HCT116 (cell line): ENCODE measurements at regions not wholly inside any gene's neighbourhood (a gene's known extent, or its start where the extent isn't known, plus 50 kb on each side); places are given as distances from the start of the nearest gene placed in this dataset.

Source experiments
- ATAC-seq: fragments of 200-7000 bp; cut with Tn5 transposase; 2 replicates; pipeline ENCODE4 v1.9.1; 2020; ENCODE audit warnings: mild to moderate bottlenecking, moderate library complexity
- BruUV-seq: library from RNA; stranded (reverse); fragments of 400-500 nt; replicated peaks from 2 replicates; lab custom pipeline; 2021; lab: Mats Ljungman, UMichigan
- CTCF ChIA-PET: fragments of 300-600 bp; sonication (Branson Sonifier 250); formaldehyde crosslinking; loops from one replicate; lab custom pipeline; 2021; ENCODE audit warnings: antibody characterized with exemption; lab: Charles Lee
- POLR2A ChIA-PET: fragments of 300-600, 350-600 bp; sonication (Branson Sonifier 250); formaldehyde crosslinking; loops from one replicate; lab custom pipeline; 2021; ENCODE audit warnings: antibody characterized with exemption; lab: Charles Lee
- RAD21 ChIA-PET, 2 experiments: fragments of 300-600 bp; sonication (Branson Sonifier 250); formaldehyde crosslinking; loops; one replicate each; lab custom pipeline; 2023; ENCODE audit warnings: low total read pairs in 2 of 2; ENCODE audit not compliant: uncharacterized antibody in 2 of 2, unreplicated experiment in 2 of 2, low non-redundant PET in 1 of 2; lab: Charles Lee
- DNase-seq: peaks from one replicate; pipeline ENCODE4 v3.0.0-alpha.2; 2010; ENCODE audit warnings: low read depth, low spot score
- H2AFZ ChIP-seq: fragments of 200-600 bp; shearing (Covaris generic), sonication (generic); 2 replicates; pipeline ENCODE4 v1.6.1; 2017; ENCODE audit warnings: low read depth, mixed run types, mixed read lengths, antibody characterized with exemption, low read length; ENCODE audit not compliant: poor library complexity, severe bottlenecking
- H3K27ac ChIP-seq: 2 replicates; pipeline ENCODE4 v1.5.1; 2012; ENCODE audit warnings: low read depth, low read length
- H3K27me3 ChIP-seq: fragments of 200-600 bp; sonication (generic); 2 replicates; pipeline ENCODE4 v1.6.1; 2016; ENCODE audit warnings: mixed run types, low read length, mixed read lengths; ENCODE audit not compliant: insufficient read depth
- H3K36me3 ChIP-seq, 2 experiments: fragments of 200-500 bp in 1 of 2; fragments of 200-600 bp in 1 of 2; sonication (Bioruptor generic) in 1 of 2; sonication (generic) in 1 of 2; 2 replicates each; pipeline versions ENCODE4 v1.5.1 to v1.6.1; 2014 to 2016; ENCODE audit warnings: low read length in 2 of 2, inconsistent platforms in 1 of 2, mixed read lengths in 1 of 2, mixed run types in 1 of 2; ENCODE audit not compliant: insufficient read depth in 2 of 2, control insufficient read depth in 1 of 2
- H3K4me1 ChIP-seq, 2 experiments: fragments of 200-600 bp in 1 of 2; sonication (generic) in 1 of 2; 2 replicates each; pipeline versions ENCODE4 v1.5.1 to v1.6.1; 2012 to 2017; ENCODE audit warnings: low read length in 2 of 2, inconsistent platforms in 1 of 2, mild to moderate bottlenecking in 1 of 2, mixed read lengths in 1 of 2, mixed run types in 1 of 2, moderate library complexity in 1 of 2; ENCODE audit not compliant: insufficient read depth in 2 of 2, control insufficient read depth in 1 of 2
- H3K4me2 ChIP-seq: fragments of 200-600 bp; sonication (generic); 2 replicates; pipeline ENCODE4 v1.6.1; 2017; ENCODE audit warnings: mixed run types, low read length, mixed read lengths
- H3K4me3 ChIP-seq, 2 experiments: fragments of 200-600 bp in 1 of 2; sonication (generic) in 1 of 2; replicated peaks in 1 of 2; 2 replicates each; pipeline ENCODE4 v1.5.1; 2011 to 2016; ENCODE audit warnings: low read length in 2 of 2, control low read depth in 1 of 2, low read depth in 1 of 2, mild to moderate bottlenecking in 1 of 2, mixed read lengths in 1 of 2, mixed run types in 1 of 2
- H3K79me2 ChIP-seq: fragments of 200-600 bp; sonication (generic); 2 replicates; pipeline ENCODE4 v1.6.1; 2017; ENCODE audit warnings: mild to moderate bottlenecking, mixed run types, low read length, moderate library complexity, mixed read lengths; ENCODE audit not compliant: insufficient read depth
- H3K9ac ChIP-seq: fragments of 200-600 bp; sonication (generic); 2 replicates; pipeline ENCODE4 v1.6.1; 2016; ENCODE audit warnings: low read length, mixed read lengths
- H3K9me2 ChIP-seq: fragments of 200-600 bp; sonication (generic), shearing (Covaris generic); 2 replicates; pipeline ENCODE4 v1.6.1; 2017; ENCODE audit warnings: mixed run types, mild to moderate bottlenecking, moderate library complexity; ENCODE audit not compliant: insufficient read depth
- H3K9me3 ChIP-seq, 2 experiments: fragments of 200-500 bp in 1 of 2; fragments of 200-600 bp in 1 of 2; sonication (Bioruptor generic) in 1 of 2; sonication (generic) in 1 of 2; 2 replicates each; pipeline ENCODE4 v1.6.1; 2014 to 2017; ENCODE audit warnings: low read length in 2 of 2, mixed read lengths in 2 of 2, inconsistent platforms in 1 of 2, low read depth in 1 of 2, mild to moderate bottlenecking in 1 of 2, mixed run types in 1 of 2, moderate library complexity in 1 of 2; ENCODE audit not compliant: control insufficient read depth in 1 of 2, insufficient read depth in 1 of 2
- H4K20me1 ChIP-seq: fragments of 200-600 bp; sonication (generic), shearing (Covaris generic); 2 replicates; pipeline ENCODE4 v1.6.1; 2017; ENCODE audit warnings: mixed run types, mild to moderate bottlenecking, moderate library complexity; ENCODE audit not compliant: insufficient read depth
- ATF3 ChIP-seq: IDR thresholded peaks from 2 replicates; pipeline ENCODE4 v1.6.1; 2012
- CBX3 ChIP-seq: IDR thresholded peaks from 2 replicates; pipeline ENCODE4 v1.6.1; 2012; ENCODE audit warnings: low read depth
- EZH2 ChIP-seq: fragments of 200-600 bp; sonication (generic); IDR thresholded peaks from 2 replicates; pipeline ENCODE4 v1.6.1; 2017; ENCODE audit warnings: antibody characterized with exemption, mixed run types
- EZH2phosphoT487 ChIP-seq: fragments of 200-600 bp; IDR thresholded peaks from 2 replicates; pipeline ENCODE4 v1.6.1; 2018; ENCODE audit warnings: antibody characterized with exemption, borderline replicate concordance
- FOSL1 ChIP-seq: IDR thresholded peaks from 2 replicates; pipeline ENCODE4 v1.6.1; 2012; ENCODE audit warnings: low read depth
- JUND ChIP-seq: IDR thresholded peaks from 2 replicates; pipeline ENCODE4 v1.6.1; 2012
- MAX ChIP-seq: IDR thresholded peaks from 2 replicates; pipeline ENCODE4 v1.6.1; 2012
- POLR2A ChIP-seq: IDR thresholded peaks from 2 replicates; pipeline ENCODE4 v1.7.0; 2011; ENCODE audit warnings: borderline replicate concordance; ENCODE audit not compliant: insufficient read depth, insufficient read length; ENCODE audit errors: extremely low read depth
- REST ChIP-seq: IDR thresholded peaks from 2 replicates; pipeline ENCODE4 v1.6.1; 2012; ENCODE audit warnings: low read depth
- SIN3A ChIP-seq: IDR thresholded peaks from 2 replicates; pipeline ENCODE4 v1.6.1; 2012; ENCODE audit warnings: low read depth
- SP1 ChIP-seq: IDR thresholded peaks from 2 replicates; pipeline ENCODE4 v1.6.1; 2012; ENCODE audit warnings: low read depth
- YY1 ChIP-seq: IDR thresholded peaks from 2 replicates; pipeline ENCODE4 v1.6.1; 2011; ENCODE audit warnings: low read length, low read depth, moderate library complexity, mild to moderate bottlenecking; ENCODE audit not compliant: insufficient replicate concordance; ENCODE audit errors: extremely low read depth
- intact Hi-C: fragments of 100-400 bp; cut with micrococcal nuclease; formaldehyde crosslinking; loops from 2 replicates; pipeline ENCODE4 v1.10.0; 2022

GRCh38 chr1:118429856-118430255 is 244.8 kb upstream of the SPAG17 start:
- POLR2A ChIA-PET = no interaction called here
- H3K79me2 ChIP-seq = no peaks in the 10 kb centered on the region
- H3K4me1 ChIP-seq = no peaks in the 10 kb centered on the region
- H3K27me3 ChIP-seq = no peaks in the 10 kb centered on the region
- RAD21 ChIA-PET = no interaction called here
- no peaks in the 10 kb centered on the region for H3K9me2 ChIP-seq
- no peak for TF ChIP-seq YY1
- TF ChIP-seq FOSL1 = no peak
- no peak for TF ChIP-seq EZH2
- no peak for TF ChIP-seq SIN3A
- no peak for TF ChIP-seq EZH2phosphoT487
- no peak for TF ChIP-seq POLR2A
- TF ChIP-seq CBX3 = no peak
- TF ChIP-seq SP1 = no peak
- TF ChIP-seq JUND = no peak
- TF ChIP-seq ATF3 = no peak
- no peak for TF ChIP-seq REST
- TF ChIP-seq MAX = no peak
- H4K20me1 ChIP-seq = no peaks in the 10 kb centered on the region
- H3K36me3 ChIP-seq = no peaks in the 10 kb centered on the region
- intact Hi-C loops = no loop called here
- no peaks in the 10 kb centered on the region for H3K9me3 ChIP-seq
- no peak overlapping the region for H2AFZ ChIP-seq
- ATAC-seq (no peak), DNase-seq (no peak)
- H3K9ac ChIP-seq = no peak overlapping the region
- no peak overlapping the region for H3K4me3 ChIP-seq
- CTCF ChIA-PET = no interaction called here
- no peak overlapping the region for H3K27ac ChIP-seq
- no TSS peak for BruUV-seq
- no peak overlapping the region for H3K4me2 ChIP-seq
